Suprapubic skin (tissue), 4 donors: ENCODE measurements at regions not wholly inside any gene's neighbourhood (a gene's known extent, or its start where the extent isn't known, plus 50 kb on each side); places are given as distances from the start of the nearest gene placed in this dataset.
"Not testable (repeated sequence)": the region's sequence is repeated elsewhere in the genome, so short reads cannot be mapped to it uniquely, and the experiment has no call there.

Experiments used
- DNase-seq, 2 donors: peaks; one replicate each; pipeline ENCODE4 v3.0.0-alpha.2; 2019; ENCODE audit warnings: low spot score in 2 of 2
- H3K27ac ChIP-seq: fragments of 200-600 bp; sonication (generic); one replicate; pipeline ENCODE4 v1.5.1; 2019
- H3K27me3 ChIP-seq: fragments of 200-600 bp; sonication (generic); one replicate; pipeline ENCODE4 v1.5.1; 2019
- H3K36me3 ChIP-seq: fragments of 200-600 bp; sonication (generic); one replicate; pipeline ENCODE4 v1.5.1; 2019
- H3K4me1 ChIP-seq: fragments of 200-600 bp; sonication (generic); one replicate; pipeline ENCODE4 v1.5.1; 2019
- H3K4me3 ChIP-seq: fragments of 200-600 bp; sonication (generic); one replicate; pipeline ENCODE4 v1.5.1; 2019; ENCODE audit warnings: mild to moderate bottlenecking
- H3K9me3 ChIP-seq: fragments of 200-600 bp; sonication (generic); one replicate; pipeline ENCODE4 v1.5.1; 2019
- EP300 ChIP-seq: sonication (generic); formaldehyde crosslinking; IDR thresholded peaks from one replicate; pipeline ENCODE4 v1.6.1; 2017; ENCODE audit warnings: antibody characterized with exemption
- POLR2A ChIP-seq, 2 donors: fragments of 450-650 bp; IDR thresholded peaks; one replicate each; pipeline ENCODE4 v1.6.1; 2017; ENCODE audit warnings: antibody characterized with exemption in 2 of 2, mild to moderate bottlenecking in 2 of 2, moderate library complexity in 2 of 2
- POLR2AphosphoS5 ChIP-seq, 3 donors: sonication (generic); formaldehyde crosslinking; IDR thresholded peaks; one replicate each; pipeline ENCODE4 v1.6.1; 2017; ENCODE audit warnings: antibody characterized with exemption in 3 of 3
- WGBS: methylation state at CpG from one replicate; pipeline ENCODE4 v1.1.5; 2018; 5-methylcytosine and 5-hydroxymethylcytosine counted together
- TF ChIP-seq, protein P1 (sequence below), 2 donors: fragments of 200-600 bp in 1 of 2; fragments of 450-650 bp in 1 of 2; sonication (generic) in 1 of 2; IDR thresholded peaks; one replicate each; pipeline ENCODE4 v1.5.1; 2016 to 2019; ENCODE audit warnings: antibody characterized with exemption in 2 of 2, mild to moderate bottlenecking in 1 of 2, moderate library complexity in 1 of 2

DNA sequence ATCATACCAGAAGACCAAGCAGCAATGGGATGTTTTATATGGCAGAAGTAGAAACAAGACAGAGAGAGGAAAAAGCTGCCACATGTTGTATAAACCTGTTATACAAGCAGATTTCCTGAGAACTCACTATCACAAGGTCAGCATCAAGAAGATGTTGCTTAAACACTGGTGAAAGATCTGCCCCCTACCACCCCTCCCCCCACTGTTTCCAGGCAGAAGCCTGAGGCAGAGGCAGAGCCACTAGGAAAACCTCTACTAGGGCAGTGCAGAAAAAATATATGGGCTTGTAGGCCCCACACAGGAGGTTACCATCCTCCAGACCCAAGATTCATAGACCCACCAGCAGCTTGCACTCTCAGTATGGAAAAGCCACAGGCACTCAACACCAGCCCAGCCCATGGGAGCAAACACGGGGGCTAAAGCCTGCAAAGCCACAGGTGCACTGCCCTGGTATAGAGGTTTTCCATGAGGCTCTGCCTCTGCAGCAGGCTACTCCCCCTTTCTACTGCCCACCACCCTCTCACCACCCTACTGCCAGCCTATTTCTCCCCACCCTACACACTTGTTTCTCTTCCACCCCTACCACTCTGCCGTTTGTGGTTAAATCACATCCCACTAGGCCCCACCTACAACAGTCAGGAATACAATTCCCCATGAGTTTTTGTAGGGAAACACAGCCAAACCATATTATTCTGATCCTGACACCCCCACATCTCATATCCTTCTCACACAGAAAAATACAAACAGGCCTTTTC is 274.2 kb downstream of the POTED start:
- not testable (repeated sequence) for H3K9me3 ChIP-seq, H3K4me3 ChIP-seq, H3K4me1 ChIP-seq, H3K27me3 ChIP-seq, H3K36me3 ChIP-seq, H3K27ac ChIP-seq, DNase-seq
- WGBS: 71% methylated on average over 2 of the region's 2 CpGs

DNA sequence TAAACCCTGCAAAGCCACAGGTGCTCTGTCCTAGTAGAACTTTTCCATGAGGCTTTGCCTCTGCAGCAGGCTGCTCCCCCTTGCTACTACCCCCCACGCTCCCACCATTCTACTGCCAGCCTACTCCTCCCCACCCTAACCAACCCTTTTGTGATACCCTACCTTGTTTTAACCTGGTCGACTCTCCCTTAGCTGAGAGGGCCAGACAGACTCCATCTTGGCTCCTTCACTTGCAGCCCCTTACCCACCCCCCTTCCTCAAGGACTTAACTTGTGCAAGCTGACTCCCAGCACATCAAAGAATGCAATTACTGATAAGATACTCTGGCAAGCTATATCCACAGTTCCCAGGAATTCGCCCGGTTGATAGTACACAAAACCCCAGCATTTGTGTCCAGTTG is 267.9 kb downstream of the POTED start:
- H3K27me3 ChIP-seq, H3K4me1 ChIP-seq, H3K36me3 ChIP-seq, H3K27ac ChIP-seq, H3K4me3 ChIP-seq, DNase-seq, H3K9me3 ChIP-seq: not testable (repeated sequence)
- WGBS: 88% methylated on average over 4 of the region's 4 CpGs

DNA sequence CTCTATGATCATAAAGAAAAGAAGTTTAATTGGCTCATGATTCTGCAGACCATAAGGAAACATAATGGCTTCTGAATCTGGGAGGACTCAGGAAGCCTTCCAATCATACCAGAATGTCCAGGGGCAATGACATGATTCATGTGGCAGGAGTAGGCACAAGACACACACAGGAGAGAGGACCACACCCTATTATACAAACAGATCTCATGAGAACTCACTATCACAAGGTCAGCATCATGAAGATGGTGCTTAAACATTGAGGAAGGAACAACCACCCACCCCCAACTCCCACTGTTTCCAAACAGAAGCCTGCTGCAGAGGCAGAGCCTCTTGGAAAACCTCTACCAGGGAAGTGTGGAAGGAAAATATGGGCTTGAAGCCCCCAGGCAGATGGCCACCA is 267.4 kb downstream of the POTED start:
- DNase-seq, H3K9me3 ChIP-seq, H3K27ac ChIP-seq, H3K4me3 ChIP-seq, H3K4me1 ChIP-seq, H3K36me3 ChIP-seq, H3K27me3 ChIP-seq: not testable (repeated sequence)

DNA sequence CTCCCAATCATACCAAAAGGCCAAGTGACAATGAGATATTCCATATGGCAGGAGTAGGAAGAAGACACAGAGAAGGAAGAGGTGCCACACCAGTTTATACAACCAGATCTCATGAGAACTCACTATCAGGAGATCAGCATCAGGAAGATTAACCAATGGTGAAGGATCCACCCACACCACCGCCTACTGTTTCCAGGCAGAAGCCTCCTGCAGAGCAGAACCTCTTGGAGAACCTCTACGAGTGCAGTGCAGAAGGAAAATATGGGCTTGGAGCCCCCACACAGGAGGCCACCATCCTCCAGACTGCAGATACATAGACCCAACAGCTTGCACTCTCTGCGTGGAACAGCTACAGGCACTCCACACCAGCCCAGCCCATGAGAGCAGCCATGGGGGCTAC is 264.4 kb downstream of the POTED start:
- H3K36me3 ChIP-seq, H3K27ac ChIP-seq, H3K27me3 ChIP-seq, H3K9me3 ChIP-seq, DNase-seq, H3K4me1 ChIP-seq, H3K4me3 ChIP-seq: not testable (repeated sequence)
- 40% methylated on average over 1 of the region's 3 CpGs for WGBS

DNA sequence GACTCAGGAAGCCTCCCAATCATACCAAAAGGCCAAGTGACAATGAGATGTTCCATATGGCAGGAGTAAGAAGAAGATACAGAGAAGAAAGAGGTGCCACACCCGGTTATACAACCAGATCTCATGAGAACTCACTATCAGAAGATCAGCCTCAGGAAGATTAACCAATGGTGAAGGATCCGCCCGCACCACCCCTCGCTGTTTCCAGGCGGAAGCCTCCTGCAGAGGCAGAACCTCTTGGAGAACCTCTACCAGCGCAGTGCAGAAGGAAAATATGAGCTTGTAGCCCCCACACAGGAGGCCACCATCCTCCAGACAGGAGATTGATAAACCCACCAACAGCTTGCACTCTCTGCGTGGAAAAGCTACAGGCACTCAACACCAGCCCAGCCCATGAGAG is 245.1 kb downstream of the POTED start:
- H3K27ac ChIP-seq: no peak overlapping the region
- WGBS: 81% methylated on average over 7 of the region's 7 CpGs
- H3K4me1 ChIP-seq: no peaks in the 10 kb centered on the region
- TF ChIP-seq, protein P1, sequence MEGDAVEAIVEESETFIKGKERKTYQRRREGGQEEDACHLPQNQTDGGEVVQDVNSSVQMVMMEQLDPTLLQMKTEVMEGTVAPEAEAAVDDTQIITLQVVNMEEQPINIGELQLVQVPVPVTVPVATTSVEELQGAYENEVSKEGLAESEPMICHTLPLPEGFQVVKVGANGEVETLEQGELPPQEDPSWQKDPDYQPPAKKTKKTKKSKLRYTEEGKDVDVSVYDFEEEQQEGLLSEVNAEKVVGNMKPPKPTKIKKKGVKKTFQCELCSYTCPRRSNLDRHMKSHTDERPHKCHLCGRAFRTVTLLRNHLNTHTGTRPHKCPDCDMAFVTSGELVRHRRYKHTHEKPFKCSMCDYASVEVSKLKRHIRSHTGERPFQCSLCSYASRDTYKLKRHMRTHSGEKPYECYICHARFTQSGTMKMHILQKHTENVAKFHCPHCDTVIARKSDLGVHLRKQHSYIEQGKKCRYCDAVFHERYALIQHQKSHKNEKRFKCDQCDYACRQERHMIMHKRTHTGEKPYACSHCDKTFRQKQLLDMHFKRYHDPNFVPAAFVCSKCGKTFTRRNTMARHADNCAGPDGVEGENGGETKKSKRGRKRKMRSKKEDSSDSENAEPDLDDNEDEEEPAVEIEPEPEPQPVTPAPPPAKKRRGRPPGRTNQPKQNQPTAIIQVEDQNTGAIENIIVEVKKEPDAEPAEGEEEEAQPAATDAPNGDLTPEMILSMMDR (IDR thresholded peaks at IDR 0.05): no peak
- no peak for TF ChIP-seq POLR2A (IDR thresholded peaks at IDR 0.05)
- TF ChIP-seq EP300: no peak
- no peak for TF ChIP-seq POLR2AphosphoS5 (IDR thresholded peaks at IDR 0.05)
- H3K9me3 ChIP-seq: no peaks in the 10 kb centered on the region
- no peaks in the 10 kb centered on the region for H3K36me3 ChIP-seq
- no peak for DNase-seq
- no peak overlapping the region for H3K4me3 ChIP-seq
- H3K27me3 ChIP-seq: no peaks in the 10 kb centered on the region

DNA sequence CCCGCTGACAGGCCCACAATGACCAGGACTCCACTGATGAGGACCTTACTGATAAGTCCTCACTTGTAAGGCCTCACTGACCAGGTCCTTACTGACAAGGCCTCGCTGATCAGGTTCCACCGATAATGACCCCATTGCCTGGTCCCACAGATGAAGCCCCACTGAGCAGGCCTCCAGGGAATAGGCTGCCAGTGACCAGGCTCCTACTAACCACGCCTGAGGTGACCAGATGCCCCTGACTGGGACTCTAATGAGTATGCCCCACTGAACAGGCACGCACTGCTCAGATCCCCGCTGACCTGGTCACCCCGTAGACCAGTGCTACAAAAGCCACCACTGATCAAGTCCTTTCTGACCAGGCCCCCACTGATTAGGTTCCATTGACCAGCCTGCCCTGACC is 241.2 kb downstream of the POTED start:
- DNase-seq, H3K4me1 ChIP-seq, H3K27ac ChIP-seq, H3K9me3 ChIP-seq, H3K4me3 ChIP-seq, H3K27me3 ChIP-seq, H3K36me3 ChIP-seq: not testable (repeated sequence)
- 85% methylated on average over 7 of the region's 7 CpGs for WGBS

DNA sequence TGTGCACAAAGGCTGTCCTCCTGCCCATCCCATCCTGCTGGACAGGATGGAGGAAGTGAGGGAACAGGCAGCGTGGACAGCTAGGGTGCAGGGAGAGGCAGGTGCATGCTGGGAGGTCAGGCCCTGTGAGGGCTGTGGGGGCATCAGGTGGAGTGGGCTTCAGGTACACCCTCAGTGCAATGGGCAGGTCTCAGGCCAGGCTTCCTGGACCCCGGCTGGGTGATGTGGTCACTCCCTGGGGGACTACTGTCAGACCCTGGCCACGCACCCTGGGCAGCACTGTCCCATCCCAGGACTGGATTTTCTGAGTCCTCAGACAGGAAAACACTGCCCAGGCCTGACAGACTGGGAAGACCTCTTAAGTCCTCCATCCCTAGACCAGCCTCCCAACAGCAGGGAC is 239.9 kb downstream of the POTED start:
- DNase-seq, H3K36me3 ChIP-seq, H3K27ac ChIP-seq, H3K4me3 ChIP-seq, H3K4me1 ChIP-seq, H3K27me3 ChIP-seq, H3K9me3 ChIP-seq: not testable (repeated sequence)
- 88% methylated on average over 1 of the region's 3 CpGs for WGBS

DNA sequence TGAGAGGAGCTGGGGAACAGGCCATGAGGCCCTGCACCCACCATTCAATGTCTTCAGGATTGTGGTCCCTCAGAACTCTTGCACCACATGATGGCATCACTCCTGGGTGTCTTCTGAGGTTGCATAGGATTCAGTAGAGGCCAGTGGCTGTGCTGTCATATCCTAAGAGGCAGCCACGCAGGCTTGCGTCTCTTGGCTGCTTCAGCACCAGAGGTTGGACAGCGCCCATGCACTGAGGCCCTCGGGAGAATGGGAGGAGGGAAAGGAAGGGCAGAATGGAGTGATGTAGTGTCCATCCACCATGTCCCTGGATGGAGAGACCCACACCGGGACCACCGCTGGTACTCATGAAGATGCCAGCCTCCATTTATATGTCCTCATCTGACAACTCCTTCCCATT is 237.1 kb downstream of the POTED start:
- not testable (repeated sequence) for H3K27me3 ChIP-seq, H3K4me1 ChIP-seq, H3K9me3 ChIP-seq, DNase-seq, H3K4me3 ChIP-seq, H3K36me3 ChIP-seq, H3K27ac ChIP-seq
- WGBS: 75% methylated on average over 2 of the region's 6 CpGs

DNA sequence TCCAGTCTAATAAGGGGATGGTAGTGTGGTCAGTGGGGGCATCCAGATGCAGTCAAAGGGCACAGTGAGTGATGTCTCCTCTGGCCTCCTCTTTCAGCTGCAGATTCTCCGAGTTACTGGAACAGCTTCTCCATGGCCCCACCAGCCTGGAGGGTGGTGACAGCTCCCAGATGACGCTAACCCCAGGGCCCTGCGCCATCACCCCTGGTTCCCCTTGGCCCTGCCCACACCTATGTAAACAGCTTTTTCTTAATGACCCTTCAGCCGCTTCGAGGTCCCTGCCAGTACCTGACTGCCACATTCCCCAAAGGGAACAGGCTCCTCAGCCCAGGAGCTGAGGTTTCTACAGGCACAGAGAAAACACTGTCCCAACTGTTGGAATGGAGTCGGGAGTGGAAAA is 235.0 kb downstream of the POTED start:
- H3K4me1 ChIP-seq, H3K36me3 ChIP-seq, DNase-seq, H3K9me3 ChIP-seq, H3K27me3 ChIP-seq, H3K4me3 ChIP-seq, H3K27ac ChIP-seq: not testable (repeated sequence)
- WGBS: 76% methylated on average over 6 of the region's 6 CpGs

DNA sequence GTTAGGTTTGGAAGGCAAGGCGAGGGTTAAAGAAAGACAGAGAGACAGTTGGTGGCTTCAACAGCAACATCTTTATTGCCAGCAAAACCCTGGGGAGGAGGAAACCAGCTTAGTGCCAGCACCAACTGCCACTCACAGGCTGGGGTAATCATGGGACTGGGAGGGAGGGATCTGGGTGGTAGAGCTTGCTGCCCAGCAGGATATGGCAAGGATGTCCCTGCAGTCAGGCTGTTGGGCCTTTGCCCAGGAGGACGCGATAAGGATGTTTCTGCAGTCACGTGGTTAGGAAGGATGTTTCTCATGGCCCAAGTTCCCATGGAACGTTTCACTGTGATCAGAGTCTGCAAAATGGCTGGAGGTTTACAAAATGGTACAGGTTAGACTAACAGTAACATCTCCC is 233.5 kb downstream of the POTED start:
- not testable (repeated sequence) for H3K27ac ChIP-seq, H3K27me3 ChIP-seq, H3K4me1 ChIP-seq, DNase-seq, H3K36me3 ChIP-seq, H3K9me3 ChIP-seq, H3K4me3 ChIP-seq
- 69% methylated on average over 2 of the region's 5 CpGs for whole genome bisulfite sequencing

DNA sequence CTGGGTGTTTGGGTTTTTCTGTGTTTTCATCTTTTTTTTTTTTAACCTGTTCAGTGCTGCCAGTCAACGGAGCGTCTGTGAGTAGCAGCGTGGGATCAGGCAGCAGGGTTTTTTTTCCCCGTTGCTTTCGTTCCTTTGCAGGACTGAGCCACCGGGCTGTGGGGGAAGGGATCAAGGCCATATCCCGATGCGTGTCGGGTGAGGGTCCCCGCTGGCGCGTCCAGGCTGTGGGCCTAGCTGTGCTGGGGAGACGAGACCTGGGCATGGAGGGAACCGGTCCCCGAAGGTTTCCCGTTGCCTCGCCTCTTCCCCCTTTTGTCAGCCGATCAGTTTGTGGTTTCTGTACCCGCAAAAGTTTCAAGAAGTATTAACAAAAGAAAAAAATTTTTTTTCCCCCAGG is 218.1 kb downstream of the POTED start:
- 91% methylated on average over 19 of the region's 19 CpGs for WGBS

More for the DNA sequence above, 218.1 kb downstream of the POTED start:
- DNase-seq, H3K4me1 ChIP-seq, H3K27ac ChIP-seq, H3K36me3 ChIP-seq, H3K4me3 ChIP-seq, H3K9me3 ChIP-seq, H3K27me3 ChIP-seq: not testable (repeated sequence)
